GM10248 (cell line): ENCODE measurements at regions not wholly inside any gene's neighbourhood (a gene's known extent, or its start where the extent isn't known, plus 50 kb on each side); places are given as distances from the start of the nearest gene placed in this dataset.

Source experiments
- CTCF ChIA-PET: fragments of 300-600 bp; sonication (Branson Sonifier 250); formaldehyde crosslinking; extraction: SDS; loops from one replicate; lab custom pipeline; 2021; ENCODE audit warnings: antibody characterized with exemption; lab: Yijun Ruan, JAX
- POLR2A ChIA-PET: fragments of 350-650 bp; sonication (Branson Sonifier 250); formaldehyde crosslinking; extraction: SDS; loops from one replicate; lab custom pipeline; 2020; ENCODE audit warnings: antibody characterized with exemption; lab: Yijun Ruan, JAX
- DNase-seq: peaks from one replicate; pipeline ENCODE4 v3.0.0; 2012; ENCODE audit errors: extremely low spot score
- CTCF ChIP-seq: IDR thresholded peaks from 2 replicates; pipeline ENCODE4 v1.5.1; 2012; ENCODE audit warnings: mild to moderate bottlenecking, low read depth; ENCODE audit errors: extremely low read depth, missing control alignments, control extremely low read depth

GRCh38 chr14:83300476-83301064, 1766.9 kb upstream of the SEL1L start:
- DNase-seq: no peak
- TF ChIP-seq CTCF: peak; percentile 70
- ChIA-PET CTCF (interaction anchor here (1.0 to 1.8 kb wide), 6 partner anchors 14 to 164 kb away, joined by 3 to 7 read pairs (median 6); no protein-coding TSS in a partner anchor), POLR2A (no interaction called here)

GRCh38 chr14:83301791-83302190, 1768.1 kb upstream of the SEL1L start:
- ChIA-PET POLR2A (no interaction called here), CTCF (interaction anchor here (1.2 to 1.8 kb wide), 2 partner anchors 32 to 163 kb away, joined by 3 to 7 read pairs; no protein-coding TSS in a partner anchor)
- no peak for DNase-seq
- TF ChIP-seq CTCF: no peak

- no peak for TF ChIP-seq CTCF
- DNase-seq: no peak
- ChIA-PET CTCF (no interaction called here), POLR2A (no interaction called here)
Observed at GRCh38 chr14:83309211-83309610, 1775.6 kb upstream of the SEL1L start.

- ChIA-PET POLR2A (no interaction called here), CTCF (no interaction called here)
- DNase-seq: no peak
- no peak for TF ChIP-seq CTCF
Observed at GRCh38 chr14:83309833-83310232, 1776.2 kb upstream of the SEL1L start.

GRCh38 chr14:83312511-83312910, 1778.9 kb upstream of the SEL1L start:
- no peak for TF ChIP-seq CTCF
- CTCF ChIA-PET: interaction anchor here (1.3 to 2.0 kb wide), 2 partner anchors 13 to 17 kb away, joined by 4 to 6 read pairs; no protein-coding TSS in a partner anchor
- POLR2A ChIA-PET: no interaction called here
- DNase-seq: no peak

- ChIA-PET CTCF (interaction anchor here (1.2 to 1.3 kb wide), 2 partner anchors 14 to 25 kb away, joined by 3 to 4 read pairs; no protein-coding TSS in a partner anchor), POLR2A (no interaction called here)
- DNase-seq: no peak
- TF ChIP-seq CTCF: no peak
Observed at GRCh38 chr14:83314764-83315163, 1781.1 kb upstream of the SEL1L start.
